Thyroid gland (tissue), 4 donors: ENCODE measurements at regions not wholly inside any gene's neighbourhood (a gene's known extent, or its start where the extent isn't known, plus 50 kb on each side); places are given as distances from the start of the nearest gene placed in this dataset.
"Not testable (repeated sequence)": the region's sequence is repeated elsewhere in the genome, so short reads cannot be mapped to it uniquely, and the experiment has no call there.

Experiments
- DNase-seq, 2 donors: peaks; one replicate each; pipeline ENCODE4 v3.0.0-alpha.2; 2019
- H3K27ac ChIP-seq, 3 donors: fragments of 200-600 bp; sonication (generic); 1 replicate in 2 of 3; 2 replicates in 1 of 3; pipeline ENCODE4 v1.5.1; 2016 to 2019; ENCODE audit warnings: mild to moderate bottlenecking in 1 of 3, moderate library complexity in 1 of 3
- H3K27me3 ChIP-seq: fragments of 200-600 bp; sonication (generic); one replicate; pipeline ENCODE4 v1.5.1; 2019
- H3K36me3 ChIP-seq, 2 donors: fragments of 200-600 bp; sonication (generic); one replicate each; pipeline ENCODE4 v1.5.1; 2016 to 2019
- H3K4me1 ChIP-seq, 2 donors: fragments of 200-600 bp; sonication (generic); one replicate each; pipeline ENCODE4 v1.5.1; 2017 to 2019
- H3K4me3 ChIP-seq, 3 donors: fragments of 200-600 bp; sonication (generic); replicated peaks in 1 of 3; 1 replicate in 2 of 3; 2 replicates in 1 of 3; pipeline ENCODE4 v1.5.1; 2016; ENCODE audit warnings: mild to moderate bottlenecking in 1 of 3
- H3K9me3 ChIP-seq: fragments of 200-600 bp; sonication (generic); one replicate; pipeline ENCODE4 v1.5.1; 2017
- CTCF ChIP-seq, 6 experiments: fragments of 200-600 bp in 3 of 6; fragments of 450-650 bp in 3 of 6; sonication (generic) in 3 of 6; IDR thresholded peaks; one replicate each; pipeline ENCODE4 v1.5.1; 2016 to 2019; ENCODE audit warnings: antibody characterized with exemption in 6 of 6, mild to moderate bottlenecking in 2 of 6, inconsistent platforms in 1 of 6, moderate library complexity in 1 of 6
- POLR2A ChIP-seq, 2 donors: fragments of 450-650 bp; IDR thresholded peaks; one replicate each; pipeline ENCODE4 v1.6.1; 2017; ENCODE audit warnings: antibody characterized with exemption in 2 of 2, mild to moderate bottlenecking in 2 of 2, moderate library complexity in 1 of 2
- WGBS, 2 donors: methylation state at CpG; one replicate each; pipeline ENCODE4 v1.1.5; 2017; 5-methylcytosine and 5-hydroxymethylcytosine counted together
- intact Hi-C: fragments of 100-400 bp; cut with DNase I; formaldehyde crosslinking; loops from one replicate; pipeline ENCODE4 v1.15.1; 2023

GRCh38 chr2:116979916-116980764, 834.4 kb upstream of the DDX18 start:
- WGBS, 2 donors: 83 to 89% methylated on average over 2 of the region's 2 CpGs
- intact Hi-C loops: no loop called here
- no peaks in the 10 kb centered on the region for H3K27me3 ChIP-seq
- no peak overlapping the region for H3K27ac ChIP-seq
- no peak overlapping the region for H3K4me3 ChIP-seq
- TF ChIP-seq CTCF (IDR thresholded peaks at IDR 0.05) (no peak), POLR2A (IDR thresholded peaks at IDR 0.05) (no peak)
- DNase-seq: no peak
- no peaks in the 10 kb centered on the region for H3K9me3 ChIP-seq
- H3K4me1 ChIP-seq: no peaks in the 10 kb centered on the region
- H3K36me3 ChIP-seq: no peaks in the 10 kb centered on the region

- intact Hi-C loops: no loop called here
- Histone ChIP-seq H3K4me3 (no peak overlapping the region), H3K9me3 (no peaks in the 10 kb centered on the region), H3K27me3 (no peaks in the 10 kb centered on the region), H3K27ac (no peak overlapping the region), H3K36me3 (no peaks in the 10 kb centered on the region), H3K4me1 (no peaks in the 10 kb centered on the region)
- 83 to 90% methylated on average over 4 of the region's 4 CpGs for WGBS, 2 donors
- TF ChIP-seq POLR2A (IDR thresholded peaks at IDR 0.05) (no peak), CTCF (IDR thresholded peaks at IDR 0.05) (no peak)
- DNase-seq: no peak
Observed at GRCh38 chr2:116987447-116987846, 827.0 kb upstream of the DDX18 start.

GRCh38 chr2:116988303-116988702, 826.2 kb upstream of the DDX18 start:
- intact Hi-C loops: no loop called here
- Histone ChIP-seq H3K36me3 (no peaks in the 10 kb centered on the region), H3K4me3 (no peak overlapping the region), H3K9me3 (no peaks in the 10 kb centered on the region), H3K27ac (no peak overlapping the region), H3K4me1 (no peaks in the 10 kb centered on the region), H3K27me3 (no peaks in the 10 kb centered on the region)
- TF ChIP-seq POLR2A (IDR thresholded peaks at IDR 0.05) (no peak), CTCF (IDR thresholded peaks at IDR 0.05) (no peak)
- no peak for DNase-seq

GRCh38 chr2:117019357-117019756, 795.1 kb upstream of the DDX18 start:
- 77 to 84% methylated on average over 1 of the region's 1 CpG for WGBS, 2 donors
- H3K27me3 ChIP-seq: no peaks in the 10 kb centered on the region
- TF ChIP-seq CTCF (IDR thresholded peaks at IDR 0.05) (no peak), POLR2A (IDR thresholded peaks at IDR 0.05) (no peak)
- no peaks in the 10 kb centered on the region for H3K36me3 ChIP-seq
- H3K4me3 ChIP-seq: no peak overlapping the region
- no peak overlapping the region for H3K27ac ChIP-seq
- no peaks in the 10 kb centered on the region for H3K9me3 ChIP-seq
- no peak for DNase-seq
- no peaks in the 10 kb centered on the region for H3K4me1 ChIP-seq
- intact Hi-C loops: no loop called here

GRCh38 chr2:117027646-117028045, 786.8 kb upstream of the DDX18 start:
- 91 to 94% methylated on average over 6 of the region's 6 CpGs for WGBS, 2 donors
- no peak for DNase-seq
- H3K4me3 ChIP-seq: no peak overlapping the region
- no peaks in the 10 kb centered on the region for H3K27me3 ChIP-seq
- no peak for TF ChIP-seq CTCF (IDR thresholded peaks at IDR 0.05)
- TF ChIP-seq POLR2A (IDR thresholded peaks at IDR 0.05): no peak
- no peaks in the 10 kb centered on the region for H3K4me1 ChIP-seq
- intact Hi-C loops: no loop called here
- H3K36me3 ChIP-seq: no peaks in the 10 kb centered on the region
- no peaks in the 10 kb centered on the region for H3K9me3 ChIP-seq
- H3K27ac ChIP-seq: no peak overlapping the region

GRCh38 chr2:117028708-117029107, 785.8 kb upstream of the DDX18 start:
- WGBS, 2 donors: 93 to 94% methylated on average over 18 of the region's 18 CpGs
- intact Hi-C loops, H3K4me1 ChIP-seq, H3K9me3 ChIP-seq, H3K4me3 ChIP-seq, H3K27ac ChIP-seq, DNase-seq, H3K27me3 ChIP-seq, H3K36me3 ChIP-seq: not testable (repeated sequence)
